DMS53 (cell line): ENCODE measurements at regions not wholly inside any gene's neighbourhood (a gene's known extent, or its start where the extent isn't known, plus 50 kb on each side); places are given as distances from the start of the nearest gene placed in this dataset.
A peak's percentile ranks its signal among the peaks of the same experiment; 100 is the strongest.
"Not testable (repeated sequence)": the region's sequence is repeated elsewhere in the genome, so short reads cannot be mapped to it uniquely, and the experiment has no call there.

Source experiments
- DNase-seq: peaks from one replicate; lab custom pipeline; 2025; lab: John Stamatoyannopoulos, UW

GRCh38 chr6:142016666-142017065 is 116.1 kb upstream of the GJE1 start:
- not testable (repeated sequence) for DNase-seq

DNA sequence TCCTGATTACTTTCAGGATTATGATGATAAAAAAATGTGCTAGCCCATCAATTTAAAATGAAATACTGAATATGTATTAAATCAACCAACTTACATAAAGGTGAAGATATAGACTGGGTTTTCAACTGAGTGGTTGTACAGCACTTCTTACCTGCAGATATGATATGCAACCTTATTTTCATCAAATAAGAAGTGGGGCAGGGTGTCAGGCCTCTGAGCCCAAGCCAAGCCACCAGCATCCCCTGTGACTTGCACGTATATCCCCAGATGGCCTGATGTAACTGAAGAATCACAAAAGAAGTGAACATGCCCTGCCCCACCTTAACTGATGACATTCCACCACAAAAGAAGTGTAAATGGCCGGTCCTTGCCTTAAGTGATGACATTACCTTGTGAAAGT is 117.3 kb upstream of the GJE1 start:
- not testable (repeated sequence) for DNase-seq

GRCh38 chr6:142015011-142015410 is 117.7 kb upstream of the GJE1 start:
- DNase-seq = no peak

DNA sequence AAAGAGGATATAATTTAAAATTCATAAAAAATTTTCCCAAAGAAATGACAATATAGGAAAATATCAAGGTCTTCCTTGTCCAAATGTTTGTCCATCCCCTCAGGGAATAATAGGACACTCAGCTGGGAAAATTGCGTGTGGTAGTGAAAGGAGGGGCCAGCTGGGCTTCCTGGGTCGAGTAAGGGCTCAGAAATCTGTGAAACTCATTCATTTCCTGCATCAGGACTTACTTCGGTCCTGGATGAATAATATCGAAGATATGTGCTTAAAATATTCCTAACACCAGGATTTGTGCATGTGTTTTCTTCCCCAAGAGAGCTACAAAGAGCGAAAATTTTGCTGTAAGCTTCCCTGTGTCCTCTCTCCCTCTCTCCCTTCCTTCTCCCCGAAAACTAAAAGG is 118.2 kb upstream of the GJE1 start:
- peak; percentile 8 for DNase-seq

DNA sequence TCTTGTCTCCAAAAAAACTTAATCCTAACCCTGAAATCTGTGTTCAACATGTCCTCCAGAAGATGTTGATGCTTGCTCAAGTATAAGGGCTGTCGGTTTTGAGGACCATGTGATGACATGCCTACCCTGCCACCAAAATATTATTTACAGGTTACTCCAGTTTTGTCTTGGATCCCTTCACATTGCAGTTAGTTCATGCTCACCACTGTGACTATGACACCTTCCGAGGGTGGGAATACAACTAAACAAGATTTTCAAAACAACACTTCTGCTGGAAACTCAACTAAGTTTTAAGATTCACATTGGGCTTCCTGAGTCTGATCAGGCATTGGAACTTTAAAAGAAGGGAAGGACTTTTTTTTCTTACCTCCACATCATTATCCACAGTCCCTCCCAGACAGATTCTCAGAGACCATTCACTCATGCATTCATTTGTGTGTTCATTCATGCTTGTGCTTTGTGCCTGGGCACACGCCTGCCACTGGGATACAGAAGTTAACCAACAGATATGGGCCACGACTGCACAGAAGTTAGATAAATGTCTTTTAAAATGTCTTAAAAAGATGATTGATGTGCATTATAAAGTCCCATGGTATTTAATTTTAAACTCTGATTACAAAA is 118.7 kb upstream of the GJE1 start:
- DNase-seq = no peak

DNA sequence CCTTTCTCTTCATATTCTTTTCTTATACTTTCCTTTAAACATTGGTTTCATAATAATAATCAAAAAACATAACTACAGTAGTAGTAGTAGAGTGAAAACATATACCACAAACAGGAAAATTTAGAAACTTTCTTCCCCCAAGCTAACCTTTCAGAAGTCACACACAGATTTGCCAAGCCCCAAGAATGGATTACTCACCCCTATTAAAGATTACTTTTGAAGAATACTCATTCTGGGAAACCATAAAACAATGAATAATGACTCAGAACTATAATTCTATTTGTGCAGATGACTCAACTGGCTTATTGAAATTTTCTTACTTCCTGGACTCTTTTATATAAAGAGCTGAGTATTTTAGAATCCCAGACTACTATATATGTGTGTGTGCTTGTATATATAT is 119.4 kb upstream of the GJE1 start:
- peak; percentile 45 for DNase-seq

DNA sequence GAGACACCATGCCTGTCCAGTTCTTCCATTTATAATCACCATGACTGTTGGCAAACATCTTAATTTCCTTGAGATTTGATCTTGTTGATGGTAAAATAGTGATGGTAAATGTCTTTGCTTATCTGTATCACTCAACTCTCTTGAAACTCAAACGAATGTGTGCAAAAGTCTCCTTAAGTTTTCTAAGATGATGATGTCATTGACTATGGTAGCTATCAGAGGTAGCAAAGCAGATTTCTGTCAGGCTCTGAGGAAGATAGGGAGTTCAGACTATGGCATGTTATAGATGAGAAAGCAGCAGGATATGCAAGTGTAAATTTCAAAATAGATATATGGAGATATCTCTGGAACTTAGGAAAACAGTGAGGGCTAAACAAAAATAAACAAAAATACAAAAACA is 121.0 kb upstream of the GJE1 start:
- no peak for DNase-seq

GRCh38 chr6:142011156-142011555 is 121.6 kb upstream of the GJE1 start:
- no peak for DNase-seq

GRCh38 chr6:142009647-142010046 is 123.1 kb upstream of the GJE1 start:
- no peak for DNase-seq

- DNase-seq = no peak
These were observed 123.9 kb upstream of the GJE1 start for GRCh38 chr6:142008781-142009180.

DNA sequence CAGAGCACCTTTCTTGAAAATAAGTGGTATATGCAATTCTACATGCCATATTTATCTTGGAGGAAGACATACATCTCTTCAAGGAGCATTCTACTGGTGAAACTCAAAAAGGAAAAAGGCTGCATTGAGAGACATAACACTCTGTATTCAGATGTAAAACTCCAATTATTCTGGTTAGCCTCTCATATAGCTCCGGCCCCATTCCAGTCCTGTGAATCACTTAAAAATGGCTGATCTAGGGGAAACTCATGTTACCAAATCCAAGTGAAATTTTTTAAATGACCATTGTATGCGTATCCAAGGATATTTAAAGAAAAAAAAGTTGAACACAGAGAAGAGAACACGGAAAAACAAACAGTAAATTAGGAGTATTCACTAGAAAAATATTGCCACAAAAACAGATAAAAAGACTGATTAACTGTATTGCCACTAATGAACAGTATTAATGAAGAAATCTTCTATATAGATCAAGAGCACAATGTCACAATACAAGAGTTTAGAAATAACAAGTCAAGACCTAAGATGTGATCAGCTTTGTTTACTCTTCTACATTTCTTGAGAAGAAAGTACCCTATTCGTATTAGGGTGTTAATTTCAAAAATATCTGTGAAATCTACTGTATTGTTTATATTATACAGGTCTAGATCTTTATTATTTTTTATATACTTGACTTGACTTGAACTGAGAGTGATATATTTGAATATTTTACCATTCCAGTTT is 124.5 kb upstream of the GJE1 start:
- DNase-seq = no peak

DNA sequence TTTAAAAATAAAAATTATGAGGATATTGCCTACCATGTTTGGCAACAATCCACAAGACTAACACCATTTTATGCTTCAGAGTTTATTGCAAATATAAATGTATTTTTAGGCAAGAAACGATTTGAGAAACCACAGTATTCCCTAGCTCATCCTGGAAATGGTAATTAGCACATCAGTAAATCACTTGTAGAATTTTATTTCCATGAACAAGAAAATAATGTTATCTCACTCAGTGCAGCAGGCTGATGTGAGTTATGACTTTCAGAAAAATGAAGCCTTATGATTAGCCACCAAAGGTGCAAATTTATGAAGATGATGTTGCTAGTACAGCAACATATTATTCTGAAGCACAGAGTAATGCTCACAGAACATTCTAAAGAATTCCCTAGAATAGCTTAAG is 127.7 kb upstream of the GJE1 start:
- no peak for DNase-seq

DNA sequence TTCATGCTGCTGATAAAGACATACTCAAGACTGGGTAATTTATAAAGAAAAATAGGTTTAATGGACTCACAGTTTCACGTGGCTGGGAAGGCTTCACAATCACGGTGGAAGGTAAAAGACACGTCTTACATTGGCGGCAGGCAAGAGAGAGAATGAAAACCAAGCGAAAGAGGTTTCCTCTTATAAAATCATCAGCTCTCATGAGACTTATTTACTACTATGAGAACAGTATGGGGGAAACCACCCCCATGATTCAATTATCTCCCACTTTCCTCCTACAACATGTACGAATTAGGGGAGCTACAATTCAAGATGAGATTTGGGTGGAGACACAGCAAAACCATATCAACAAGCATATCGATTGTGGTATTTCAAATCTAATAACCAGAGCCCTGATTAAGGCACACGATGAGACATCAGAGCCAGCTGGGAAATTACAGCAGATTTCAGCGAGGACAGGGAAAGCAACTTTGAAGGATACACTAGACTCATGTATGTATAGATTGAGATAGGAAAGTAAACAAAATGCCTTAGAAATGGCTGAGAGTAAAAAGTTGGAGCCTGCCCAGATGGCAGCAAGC is 129.8 kb upstream of the GJE1 start:
- DNase-seq = no peak

- DNase-seq = no peak
These were observed 135.9 kb upstream of the GJE1 start for GRCh38 chr6:141996823-141997222.

DNA sequence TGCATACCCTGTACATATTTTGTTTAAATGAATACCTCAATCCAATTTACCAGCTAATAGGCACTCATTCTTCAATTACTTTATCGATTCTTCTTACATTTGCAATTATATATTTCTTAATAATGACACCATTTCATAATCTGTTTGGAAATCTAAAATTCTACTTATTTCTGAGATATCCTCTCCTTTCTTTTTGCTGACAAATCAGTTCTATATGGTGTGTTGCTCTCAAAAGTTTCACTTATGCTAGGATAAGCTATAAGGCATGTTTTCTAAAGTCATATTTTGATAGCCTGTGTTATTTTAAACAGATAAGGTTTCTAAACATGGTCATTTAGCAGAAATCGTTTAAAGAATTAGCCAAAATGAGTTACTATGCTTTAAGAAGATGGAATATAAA is 140.6 kb upstream of the GJE1 start:
- no peak for DNase-seq

GRCh38 chr6:141990840-141991239 is 141.9 kb upstream of the GJE1 start:
- no peak for DNase-seq

- no peak for DNase-seq
These were observed 143.1 kb upstream of the GJE1 start for GRCh38 chr6:141989706-141989959.

GRCh38 chr6:141988954-141989705 is 143.6 kb upstream of the GJE1 start:
- peak; percentile 74 for DNase-seq

DNA sequence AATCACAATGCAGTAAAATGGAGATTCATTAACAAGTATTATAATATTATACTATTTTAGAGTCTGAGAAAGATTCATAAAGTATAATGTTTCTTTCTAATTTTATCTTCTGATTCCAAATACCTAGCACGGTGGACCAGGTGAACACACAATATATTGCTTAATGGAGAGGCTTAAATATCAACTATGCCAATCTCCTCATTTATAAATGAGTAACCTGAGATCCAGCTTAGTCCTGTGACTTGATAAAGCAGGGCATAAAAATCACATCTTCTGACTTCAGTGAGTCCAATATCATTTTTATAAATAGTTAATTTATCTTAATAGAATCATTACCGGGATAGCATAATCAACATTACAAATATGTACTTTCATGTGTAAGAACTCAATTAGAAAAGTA is 144.4 kb upstream of the GJE1 start:
- DNase-seq = no peak

GRCh38 chr6:141986457-141986856 is 146.3 kb upstream of the GJE1 start:
- DNase-seq = no peak

DNA sequence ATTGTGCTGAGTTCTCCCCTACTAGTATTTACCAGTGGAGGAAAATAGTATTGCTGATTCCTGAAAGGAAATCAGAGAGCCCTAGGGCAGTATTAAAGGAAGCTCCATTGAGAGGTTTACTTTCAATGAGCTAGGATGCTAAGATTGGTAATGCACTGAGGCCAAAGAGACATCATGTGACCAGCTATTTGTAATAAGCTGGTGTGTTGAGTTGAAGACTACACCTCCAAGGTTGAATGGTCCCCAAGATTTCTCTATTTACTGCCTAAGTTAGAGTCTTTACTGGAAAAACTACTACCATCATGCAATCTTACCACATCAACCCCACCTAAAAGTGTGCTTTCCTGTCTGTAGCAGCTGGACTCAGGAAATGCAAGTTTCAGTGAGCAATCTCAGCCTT is 151.5 kb upstream of the GJE1 start:
- DNase-seq = no peak

- no peak for DNase-seq
These were observed 154.9 kb upstream of the GJE1 start for GRCh38 chr6:141977782-141978181.

GRCh38 chr6:141976994-141977393 is 155.7 kb upstream of the GJE1 start:
- DNase-seq = no peak
